Osteoblast (primary cell): ENCODE measurements at regions not wholly inside any gene's neighbourhood (a gene's known extent, or its start where the extent isn't known, plus 50 kb on each side); places are given as distances from the start of the nearest gene placed in this dataset.

Experiments
- DNase-seq: peaks from one replicate; pipeline ENCODE4 v3.0.0; 2011; ENCODE audit warnings: low spot score, mixed read lengths; ENCODE audit not compliant: insufficient read length; ENCODE audit errors: missing footprints
- H2AFZ ChIP-seq: 2 replicates; pipeline ENCODE4 v1.6.0; 2011; ENCODE audit warnings: mild to moderate bottlenecking, low read length
- H3K27ac ChIP-seq: 2 replicates; pipeline ENCODE4 v1.5.1; 2011; ENCODE audit warnings: mild to moderate bottlenecking, low read depth, low read length, moderate library complexity
- H3K27me3 ChIP-seq: 2 replicates; pipeline ENCODE4 v1.6.0; 2012; ENCODE audit warnings: mild to moderate bottlenecking, control low read depth, inconsistent platforms, low read length, moderate library complexity; ENCODE audit not compliant: insufficient read depth
- H3K36me3 ChIP-seq: 2 replicates; pipeline ENCODE4 v1.5.1; 2011; ENCODE audit warnings: mild to moderate bottlenecking, low read length, control low read depth, moderate library complexity; ENCODE audit not compliant: insufficient read depth
- H3K4me1 ChIP-seq: 2 replicates; pipeline ENCODE4 v1.5.1; 2011; ENCODE audit warnings: mild to moderate bottlenecking, low read length, control low read depth, moderate library complexity; ENCODE audit not compliant: insufficient read depth
- H3K4me2 ChIP-seq: 2 replicates; pipeline ENCODE4 v1.6.0; 2011; ENCODE audit warnings: mild to moderate bottlenecking, low read length; ENCODE audit not compliant: insufficient read depth
- H3K4me3 ChIP-seq: fragments of 200-600 bp; sonication (generic); 3 replicates; pipeline ENCODE4 v1.5.1; 2012; ENCODE audit warnings: mild to moderate bottlenecking, low read length, inconsistent platforms; ENCODE audit not compliant: insufficient read depth
- H3K79me2 ChIP-seq: 2 replicates; pipeline ENCODE4 v1.6.0; 2012; ENCODE audit warnings: mild to moderate bottlenecking, low read length, control low read depth, inconsistent platforms; ENCODE audit not compliant: insufficient read depth
- H3K9me3 ChIP-seq: 2 replicates; pipeline ENCODE4 v1.5.1; 2011; ENCODE audit warnings: low read depth, low read length, control low read depth
- H4K20me1 ChIP-seq: 2 replicates; pipeline ENCODE4 v1.6.0; 2012; ENCODE audit warnings: mild to moderate bottlenecking, low read length, control low read depth; ENCODE audit not compliant: insufficient read depth
- CTCF ChIP-seq: IDR thresholded peaks from 2 replicates; pipeline ENCODE4 v1.5.1; 2011; ENCODE audit warnings: mild to moderate bottlenecking, low read depth, low read length, moderate library complexity; ENCODE audit errors: extremely low read depth

- DNase-seq = peak; percentile 75
- peak; percentile 80 for TF ChIP-seq CTCF
Observed at GRCh38 chr3:8301977-8302735, 199.5 kb upstream of the LMCD1 start.

GRCh38 chr3:8303466-8303865 is 198.2 kb upstream of the LMCD1 start:
- Histone ChIP-seq H3K27me3 (peaks cover 3% of the 10 kb centered on the region), H3K79me2 (no peaks in the 10 kb centered on the region), H3K4me2 (no peak overlapping the region), H2AFZ (no peak overlapping the region), H3K36me3 (no peaks in the 10 kb centered on the region), H3K9me3 (no peaks in the 10 kb centered on the region), H3K27ac (no peak overlapping the region), H4K20me1 (no peaks in the 10 kb centered on the region), H3K4me3 (no peak overlapping the region), H3K4me1 (peaks cover 5% of the 10 kb centered on the region)
- TF ChIP-seq CTCF = no peak
- DNase-seq = no peak

More at GRCh38 chr3:8301977-8302735, 199.5 kb upstream of the LMCD1 start:
- no peak overlapping the region for H3K4me2 ChIP-seq
- peaks cover 3% of the 10 kb centered on the region for H3K27me3 ChIP-seq
- H2AFZ ChIP-seq = no peak overlapping the region
- no peaks in the 10 kb centered on the region for H3K36me3 ChIP-seq
- no peaks in the 10 kb centered on the region for H3K79me2 ChIP-seq
- H3K4me3 ChIP-seq = no peak overlapping the region
- peaks cover 5% of the 10 kb centered on the region for H3K4me1 ChIP-seq
- no peak overlapping the region for H3K27ac ChIP-seq
- H4K20me1 ChIP-seq = no peaks in the 10 kb centered on the region
- no peaks in the 10 kb centered on the region for H3K9me3 ChIP-seq

GRCh38 chr3:8305371-8305770 is 196.3 kb upstream of the LMCD1 start:
- H3K36me3 ChIP-seq = no peaks in the 10 kb centered on the region
- no peaks in the 10 kb centered on the region for H3K9me3 ChIP-seq
- H3K27me3 ChIP-seq = no peaks in the 10 kb centered on the region
- H3K79me2 ChIP-seq = no peaks in the 10 kb centered on the region
- H2AFZ ChIP-seq = no peak overlapping the region
- H3K27ac ChIP-seq = no peak overlapping the region
- DNase-seq = no peak
- no peak overlapping the region for H3K4me2 ChIP-seq
- no peak overlapping the region for H3K4me3 ChIP-seq
- no peak for TF ChIP-seq CTCF
- H4K20me1 ChIP-seq = no peaks in the 10 kb centered on the region
- H3K4me1 ChIP-seq = peaks cover 5% of the 10 kb centered on the region

GRCh38 chr3:8307545-8308110 is 194.0 kb upstream of the LMCD1 start:
- H3K4me2 ChIP-seq = no peak overlapping the region
- TF ChIP-seq CTCF = no peak
- no peaks in the 10 kb centered on the region for H3K36me3 ChIP-seq
- peaks cover 5% of the 10 kb centered on the region for H3K4me1 ChIP-seq
- no peak for DNase-seq
- H2AFZ ChIP-seq = no peak overlapping the region
- no peaks in the 10 kb centered on the region for H3K9me3 ChIP-seq
- no peaks in the 10 kb centered on the region for H3K27me3 ChIP-seq
- no peaks in the 10 kb centered on the region for H4K20me1 ChIP-seq
- no peaks in the 10 kb centered on the region for H3K79me2 ChIP-seq
- no peak overlapping the region for H3K4me3 ChIP-seq
- no peak overlapping the region for H3K27ac ChIP-seq
